T-helper 2 cell treated with Interferon-gamma antibody and Interleukin-4, amounts not matched to agents 100 ng/mL and 5 ng/mL, for 36 hours (primary cell): ENCODE measurements at regions not wholly inside any gene's neighbourhood (a gene's known extent, or its start where the extent isn't known, plus 50 kb on each side); places are given as distances from the start of the nearest gene placed in this dataset.

Experiments
- intact Hi-C: fragments of 100-400 bp; cut with micrococcal nuclease; formaldehyde crosslinking; loops from one replicate; pipeline ENCODE4 v1.15.1; 2023

GRCh38 chr3:31444220-31445142 is 88.2 kb upstream of the STT3B start:
- intact Hi-C loops = no loop called here

- intact Hi-C loops = no loop called here
These were observed 87.0 kb upstream of the STT3B start for GRCh38 chr3:31445701-31446100.

GRCh38 chr3:31448035-31448881 is 84.5 kb upstream of the STT3B start:
- intact Hi-C loops = no loop called here

- intact Hi-C loops = no loop called here
These were observed 83.9 kb upstream of the STT3B start for GRCh38 chr3:31448882-31449243.

GRCh38 chr3:31449318-31449717 is 83.4 kb upstream of the STT3B start:
- intact Hi-C loops = no loop called here

GRCh38 chr3:31450345-31450744 is 82.4 kb upstream of the STT3B start:
- intact Hi-C loops = no loop called here

GRCh38 chr3:31452495-31453106 is 80.1 kb upstream of the STT3B start:
- intact Hi-C loops = no loop called here

- intact Hi-C loops = no loop called here
These were observed 79.3 kb upstream of the STT3B start for GRCh38 chr3:31453430-31453829.

- intact Hi-C loops = no loop called here
These were observed 77.2 kb upstream of the STT3B start for GRCh38 chr3:31455524-31455923.

GRCh38 chr3:31456373-31456772 is 76.4 kb upstream of the STT3B start:
- intact Hi-C loops = no loop called here

- intact Hi-C loops = no loop called here
These were observed 71.3 kb upstream of the STT3B start for GRCh38 chr3:31461426-31461825.

GRCh38 chr3:31462050-31462569 is 70.6 kb upstream of the STT3B start:
- intact Hi-C loops = no loop called here

GRCh38 chr3:31465999-31466398 is 66.7 kb upstream of the STT3B start:
- intact Hi-C loops = no loop called here

GRCh38 chr3:31466866-31467265 is 65.9 kb upstream of the STT3B start:
- intact Hi-C loops = no loop called here

GRCh38 chr3:31468433-31468832 is 64.3 kb upstream of the STT3B start:
- intact Hi-C loops = no loop called here

- intact Hi-C loops = no loop called here
These were observed 63.3 kb upstream of the STT3B start for GRCh38 chr3:31469385-31469784.

GRCh38 chr3:31472479-31473390 is 60.0 kb upstream of the STT3B start:
- intact Hi-C loops = no loop called here

- intact Hi-C loops = no loop called here
These were observed 56.5 kb upstream of the STT3B start for GRCh38 chr3:31476209-31476608.

- intact Hi-C loops = no loop called here
These were observed 53.3 kb upstream of the STT3B start for GRCh38 chr3:31479431-31479830.

- intact Hi-C loops = no loop called here
These were observed 51.0 kb upstream of the STT3B start for GRCh38 chr3:31481697-31482096.
